ENCODE measurements at regions not wholly inside any gene's neighbourhood (a gene's known extent, or its start where the extent isn't known, plus 50 kb on each side); places are given as distances from the start of the nearest gene placed in this dataset.

DNA sequence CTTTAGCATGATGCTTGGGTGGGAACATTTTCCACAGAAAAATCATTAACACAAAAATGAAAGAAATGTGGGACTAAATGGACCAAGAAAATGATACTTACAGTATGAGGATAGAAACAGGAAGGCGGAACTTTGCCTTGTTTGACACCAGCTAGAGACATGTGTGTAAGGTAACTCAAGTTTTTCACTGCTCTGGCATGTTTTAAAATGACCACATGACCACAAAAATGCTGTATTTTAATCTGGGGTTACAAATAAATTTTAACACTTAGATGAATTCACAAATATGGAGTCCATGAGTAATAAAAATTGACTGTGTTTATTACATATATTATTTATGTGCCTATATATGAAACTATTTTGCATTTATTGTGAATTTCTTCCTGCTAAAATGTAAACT, 100.9 kb upstream of the PHYHIPL start:
- no peaks in the 10 kb centered on the region for H3K36me3 ChIP-seq (replicated peaks; ENCODE audit: low read depth, low read length)
- H3K4me1 ChIP-seq (ENCODE audit: low read length), result no peaks in the 10 kb centered on the region
- no peak overlapping the region for H3K27ac ChIP-seq (ENCODE audit: low read length)
- no peak overlapping the region for H3K9ac ChIP-seq (ENCODE audit: low read length)
- no peaks in the 10 kb centered on the region for H3K79me2 ChIP-seq (ENCODE audit: low read length)
- no peak overlapping the region for H2AFZ ChIP-seq (ENCODE audit: low read depth, low read length)
- no peak overlapping the region for H3K4me2 ChIP-seq (ENCODE audit: low read length)
- H3K9me3 ChIP-seq (ENCODE audit: insufficient read depth, low read length), result no peaks in the 10 kb centered on the region
- TF ChIP-seq, protein P1, sequence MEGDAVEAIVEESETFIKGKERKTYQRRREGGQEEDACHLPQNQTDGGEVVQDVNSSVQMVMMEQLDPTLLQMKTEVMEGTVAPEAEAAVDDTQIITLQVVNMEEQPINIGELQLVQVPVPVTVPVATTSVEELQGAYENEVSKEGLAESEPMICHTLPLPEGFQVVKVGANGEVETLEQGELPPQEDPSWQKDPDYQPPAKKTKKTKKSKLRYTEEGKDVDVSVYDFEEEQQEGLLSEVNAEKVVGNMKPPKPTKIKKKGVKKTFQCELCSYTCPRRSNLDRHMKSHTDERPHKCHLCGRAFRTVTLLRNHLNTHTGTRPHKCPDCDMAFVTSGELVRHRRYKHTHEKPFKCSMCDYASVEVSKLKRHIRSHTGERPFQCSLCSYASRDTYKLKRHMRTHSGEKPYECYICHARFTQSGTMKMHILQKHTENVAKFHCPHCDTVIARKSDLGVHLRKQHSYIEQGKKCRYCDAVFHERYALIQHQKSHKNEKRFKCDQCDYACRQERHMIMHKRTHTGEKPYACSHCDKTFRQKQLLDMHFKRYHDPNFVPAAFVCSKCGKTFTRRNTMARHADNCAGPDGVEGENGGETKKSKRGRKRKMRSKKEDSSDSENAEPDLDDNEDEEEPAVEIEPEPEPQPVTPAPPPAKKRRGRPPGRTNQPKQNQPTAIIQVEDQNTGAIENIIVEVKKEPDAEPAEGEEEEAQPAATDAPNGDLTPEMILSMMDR (IDR thresholded peaks at IDR 0.05; ENCODE audit: low read depth, low read length), result no peak
- TF ChIP-seq EZH2phosphoT487 (IDR thresholded peaks at IDR 0.05; ENCODE audit: low read depth), result no peak
- H3K4me3 ChIP-seq (ENCODE audit: low read length), result no peak overlapping the region
- H4K20me1 ChIP-seq (ENCODE audit: insufficient read depth, low read length), result no peaks in the 10 kb centered on the region
- H3K27me3 ChIP-seq (ENCODE audit: low read depth, low read length), result no peaks in the 10 kb centered on the region

DNA sequence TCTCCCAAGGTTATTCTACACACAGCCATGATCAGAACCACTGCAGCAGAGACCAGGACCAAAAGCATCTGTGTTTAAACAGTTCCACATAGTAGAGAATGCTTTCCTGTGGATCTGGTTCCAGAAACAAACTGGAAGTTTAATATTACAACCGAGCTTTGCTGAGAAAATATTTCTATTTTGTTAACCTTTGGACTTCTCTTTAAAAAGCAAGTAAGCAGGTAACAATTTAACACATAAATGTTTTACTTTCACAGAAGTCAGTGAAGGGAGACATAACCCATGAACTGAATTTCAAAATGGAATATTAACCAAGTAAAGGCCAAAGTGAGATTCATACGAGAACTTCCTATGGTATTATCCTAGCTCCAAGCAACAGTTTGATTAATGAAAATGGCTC, 98.6 kb upstream of the PHYHIPL start:
- H3K4me2 ChIP-seq (ENCODE audit: low read length), result no peak overlapping the region
- no peak overlapping the region for H3K27ac ChIP-seq (ENCODE audit: low read length)
- H3K4me1 ChIP-seq (ENCODE audit: low read length), result no peaks in the 10 kb centered on the region
- no peaks in the 10 kb centered on the region for H3K27me3 ChIP-seq (ENCODE audit: low read depth, low read length)
- no peak overlapping the region for H3K4me3 ChIP-seq (ENCODE audit: low read length)
- no peaks in the 10 kb centered on the region for H3K79me2 ChIP-seq (ENCODE audit: low read length)
- H3K9me3 ChIP-seq (ENCODE audit: insufficient read depth, low read length), result no peaks in the 10 kb centered on the region
- no peak overlapping the region for H3K9ac ChIP-seq (ENCODE audit: low read length)
- H2AFZ ChIP-seq (ENCODE audit: low read depth, low read length), result no peak overlapping the region
- no peak for TF ChIP-seq EZH2phosphoT487 (IDR thresholded peaks at IDR 0.05; ENCODE audit: low read depth)
- TF ChIP-seq, protein P1 (IDR thresholded peaks at IDR 0.05; ENCODE audit: low read depth, low read length), result no peak
- H3K36me3 ChIP-seq (replicated peaks; ENCODE audit: low read depth, low read length), result no peaks in the 10 kb centered on the region
- no peaks in the 10 kb centered on the region for H4K20me1 ChIP-seq (ENCODE audit: insufficient read depth, low read length)

DNA sequence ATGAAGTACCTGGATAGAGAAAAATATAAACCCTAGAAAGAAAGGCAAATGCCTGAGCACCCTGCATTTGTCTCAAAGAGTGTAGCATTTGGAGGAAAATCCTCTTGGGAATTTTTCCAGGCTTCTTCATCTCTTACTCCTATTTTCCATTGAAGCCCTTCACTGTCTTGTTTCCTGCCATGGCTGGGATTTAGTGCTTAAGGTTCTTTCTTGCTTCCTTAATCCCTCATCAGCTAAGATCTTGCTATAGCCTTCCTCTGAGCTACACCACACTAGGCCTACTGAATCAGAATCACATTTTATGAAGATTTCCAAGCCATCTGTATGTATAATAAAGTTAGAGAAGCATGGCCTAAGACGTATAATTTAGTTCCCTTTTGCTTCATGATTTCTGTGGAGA, 97.5 kb upstream of the PHYHIPL start:
- Histone ChIP-seq H3K36me3 (replicated peaks; ENCODE audit: low read depth, low read length) (no peaks in the 10 kb centered on the region), H3K4me2 (ENCODE audit: low read length) (no peak overlapping the region), H3K27me3 (ENCODE audit: low read depth, low read length) (no peaks in the 10 kb centered on the region), H3K4me3 (ENCODE audit: low read length) (no peak overlapping the region), H2AFZ (ENCODE audit: low read depth, low read length) (no peak overlapping the region), H3K4me1 (ENCODE audit: low read length) (no peaks in the 10 kb centered on the region), H3K27ac (ENCODE audit: low read length) (no peak overlapping the region), H3K9me3 (ENCODE audit: insufficient read depth, low read length) (no peaks in the 10 kb centered on the region), H3K79me2 (ENCODE audit: low read length) (no peaks in the 10 kb centered on the region), H3K9ac (ENCODE audit: low read length) (no peak overlapping the region), H4K20me1 (ENCODE audit: insufficient read depth, low read length) (no peaks in the 10 kb centered on the region)
- TF ChIP-seq EZH2phosphoT487 (IDR thresholded peaks at IDR 0.05; ENCODE audit: low read depth), result no peak
- TF ChIP-seq, protein P1 (IDR thresholded peaks at IDR 0.05; ENCODE audit: low read depth, low read length), result no peak

DNA sequence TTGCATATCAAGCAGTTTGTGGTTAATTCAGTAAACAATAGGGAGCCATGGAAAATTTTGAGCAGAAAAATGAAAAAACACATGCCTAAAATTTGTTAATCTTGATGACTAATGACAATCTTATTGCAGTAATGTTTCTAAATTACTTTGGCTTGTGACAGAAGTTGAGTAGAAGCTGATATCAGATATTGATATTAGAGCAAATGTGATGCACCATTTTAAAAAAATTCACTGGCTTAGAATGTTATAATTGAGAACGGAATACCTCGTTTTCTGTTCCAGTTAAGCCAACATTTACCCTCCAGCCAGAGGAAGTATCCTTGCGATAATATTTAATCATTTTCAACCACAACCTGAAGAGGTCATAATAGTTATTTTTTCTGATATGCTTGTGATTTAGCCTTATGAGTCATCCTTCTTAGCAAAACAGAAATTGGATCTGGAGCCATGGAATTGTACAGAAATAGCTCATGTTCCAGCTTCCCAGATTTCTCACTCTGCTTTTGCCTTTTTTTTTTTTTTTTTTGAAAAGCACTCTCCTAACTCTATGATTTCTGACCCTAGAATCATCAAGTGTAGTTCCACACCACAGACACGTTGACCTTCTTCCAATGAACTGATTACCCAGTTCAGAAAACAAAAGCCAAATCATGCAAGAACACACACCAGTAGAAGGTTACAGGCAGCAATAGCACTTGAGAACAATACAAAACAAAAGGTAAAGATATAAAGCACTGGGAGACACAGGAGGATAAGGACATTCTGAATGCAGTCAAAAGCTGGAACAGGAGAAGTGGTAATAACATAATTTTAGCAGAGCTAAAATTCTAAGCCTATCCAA, 96.8 kb upstream of the PHYHIPL start:
- H3K27me3 ChIP-seq (ENCODE audit: low read depth, low read length), result no peaks in the 10 kb centered on the region
- TF ChIP-seq, protein P1 (IDR thresholded peaks at IDR 0.05; ENCODE audit: low read depth, low read length), result no peak
- TF ChIP-seq EZH2phosphoT487 (IDR thresholded peaks at IDR 0.05; ENCODE audit: low read depth), result no peak
- no peak overlapping the region for H3K9ac ChIP-seq (ENCODE audit: low read length)
- H4K20me1 ChIP-seq (ENCODE audit: insufficient read depth, low read length), result no peaks in the 10 kb centered on the region
- no peaks in the 10 kb centered on the region for H3K9me3 ChIP-seq (ENCODE audit: insufficient read depth, low read length)
- no peak overlapping the region for H3K27ac ChIP-seq (ENCODE audit: low read length)
- H2AFZ ChIP-seq (ENCODE audit: low read depth, low read length), result no peak overlapping the region
- H3K4me3 ChIP-seq (ENCODE audit: low read length), result no peak overlapping the region
- no peak overlapping the region for H3K4me2 ChIP-seq (ENCODE audit: low read length)
- H3K4me1 ChIP-seq (ENCODE audit: low read length), result no peaks in the 10 kb centered on the region
- H3K79me2 ChIP-seq (ENCODE audit: low read length), result no peaks in the 10 kb centered on the region
- no peaks in the 10 kb centered on the region for H3K36me3 ChIP-seq (replicated peaks; ENCODE audit: low read depth, low read length)

Measured in OCI-LY3 (cell line).